GM23338 (cell line): ENCODE measurements at regions not wholly inside any gene's neighbourhood (a gene's known extent, or its start where the extent isn't known, plus 50 kb on each side); places are given as distances from the start of the nearest gene placed in this dataset.

ENCODE experiments used
- ATAC-seq: fragments of 200-7000 bp; cut with Tn5 transposase; 3 replicates; pipeline ENCODE4 v1.9.1; 2020
- DNase-seq: peaks from one replicate; pipeline ENCODE4 v3.0.0-alpha.2; 2015; ENCODE audit warnings: low spot score
- H2AFZ ChIP-seq: fragments of 200-600 bp; sonication (generic); 2 replicates; pipeline ENCODE4 v1.8.0; 2016; ENCODE audit warnings: antibody characterized with exemption, mild to moderate bottlenecking, moderate library complexity
- H3F3A ChIP-seq: fragments of 200-600 bp; sonication (generic); replicated peaks from 2 replicates; pipeline ENCODE4 v1.8.0; 2017; ENCODE audit warnings: antibody characterized with exemption, mixed run types, low read depth
- H3K27ac ChIP-seq: fragments of 200-600 bp; sonication (generic); 2 replicates; pipeline ENCODE4 v1.6.1; 2016; ENCODE audit warnings: low read depth
- H3K27me3 ChIP-seq: fragments of 200-600 bp; sonication (generic); 2 replicates; pipeline ENCODE4 v1.8.0; 2016; ENCODE audit warnings: mild to moderate bottlenecking, mixed run types, moderate library complexity; ENCODE audit not compliant: insufficient read depth
- H3K36me3 ChIP-seq: fragments of 200-600 bp; sonication (generic); 2 replicates; pipeline ENCODE4 v1.8.0; 2016; ENCODE audit warnings: mild to moderate bottlenecking; ENCODE audit not compliant: insufficient read depth
- H3K4me1 ChIP-seq: fragments of 200-600 bp; sonication (generic); 2 replicates; pipeline ENCODE4 v1.8.0; 2016; ENCODE audit warnings: mild to moderate bottlenecking, moderate library complexity; ENCODE audit not compliant: insufficient read depth
- H3K4me2 ChIP-seq: fragments of 200-600 bp; sonication (generic); 2 replicates; pipeline ENCODE4 v1.7.1; 2017; ENCODE audit warnings: mixed run types
- H3K4me3 ChIP-seq: fragments of 200-600 bp; sonication (generic); 2 replicates; pipeline ENCODE4 v1.6.1; 2016; ENCODE audit warnings: mixed run types
- H3K79me2 ChIP-seq: fragments of 200-600 bp; sonication (generic); replicated peaks from 2 replicates; pipeline ENCODE4 v1.8.0; 2017; ENCODE audit warnings: mild to moderate bottlenecking; ENCODE audit not compliant: insufficient read depth
- H3K9me2 ChIP-seq: fragments of 200-600 bp; sonication (generic); 2 replicates; pipeline ENCODE4 v1.8.0; 2017; ENCODE audit not compliant: insufficient read depth
- H4K20me1 ChIP-seq: fragments of 200-600 bp; sonication (generic); replicated peaks from 2 replicates; pipeline ENCODE4 v1.8.0; 2017; ENCODE audit warnings: mild to moderate bottlenecking; ENCODE audit not compliant: insufficient read depth
- H3K27ac Mint-ChIP-seq: 2 replicates; pipeline ENCODE4 v1.8.0; 2020; ENCODE audit warnings: inconsistent platforms, mild to moderate bottlenecking, moderate library complexity, mixed read lengths
- H3K27me3 Mint-ChIP-seq: 3 replicates; pipeline ENCODE4 v1.8.0; 2022; ENCODE audit warnings: low read depth, mild to moderate bottlenecking, moderate library complexity, mixed read lengths, inconsistent platforms; ENCODE audit not compliant: insufficient read depth, poor library complexity
- H3K36me3 Mint-ChIP-seq: 3 replicates; pipeline ENCODE4 v1.8.0; 2021; ENCODE audit warnings: low read depth, mild to moderate bottlenecking, inconsistent platforms, moderate library complexity, mixed read lengths
- H3K4me1 Mint-ChIP-seq: 3 replicates; pipeline ENCODE4 v1.8.0; 2020; ENCODE audit warnings: mild to moderate bottlenecking, inconsistent platforms, mixed read lengths
- H3K4me3 Mint-ChIP-seq: 3 replicates; pipeline ENCODE4 v1.8.0; 2021; ENCODE audit warnings: moderate library complexity, mild to moderate bottlenecking, inconsistent platforms, mixed read lengths
- H3K9me3 Mint-ChIP-seq: 3 replicates; pipeline ENCODE4 v1.8.0; 2020; ENCODE audit warnings: moderate library complexity, mild to moderate bottlenecking, inconsistent platforms, mixed read lengths
- CREB1 ChIP-seq: fragments of 250-450 bp; sonication (Bioruptor Pico); IDR thresholded peaks from 2 replicates; pipeline ENCODE4 v1.5.0; 2020; ENCODE audit warnings: low read depth, mild to moderate bottlenecking, moderate library complexity
- CTCF ChIP-seq, 2 experiments: fragments of 200-600 bp in 1 of 2; sonication (generic) in 1 of 2; conservative IDR thresholded peaks; 2 replicates each; pipeline versions ENCODE4 v1.5.1 to v1.6.1; 2016 to 2017; ENCODE audit warnings: antibody characterized with exemption in 2 of 2, low read depth in 2 of 2, mild to moderate bottlenecking in 2 of 2, moderate library complexity in 1 of 2
- ETS1 ChIP-seq: IDR thresholded peaks from 2 replicates; pipeline ENCODE4 v1.6.1; 2016; ENCODE audit warnings: antibody characterized with exemption
- EZH2 ChIP-seq: fragments of 200-600 bp; sonication (generic); IDR thresholded peaks from one replicate; pipeline ENCODE4 v1.8.0; 2017; ENCODE audit warnings: antibody characterized with exemption, mild to moderate bottlenecking, low read depth; ENCODE audit not compliant: unreplicated experiment
- EZH2phosphoT487 ChIP-seq: fragments of 200-600 bp; sonication (generic); IDR thresholded peaks from one replicate; pipeline ENCODE4 v1.8.1; 2018; ENCODE audit warnings: antibody characterized with exemption; ENCODE audit not compliant: unreplicated experiment
- STAT1 ChIP-seq: IDR thresholded peaks from one replicate; pipeline ENCODE4 v1.6.1; 2016; ENCODE audit warnings: antibody characterized with exemption; ENCODE audit not compliant: unreplicated experiment
- ZNF331 ChIP-seq: fragments of 250-450 bp; sonication (Bioruptor Pico); IDR thresholded peaks from 2 replicates; pipeline ENCODE4 v1.5.0; 2020; ENCODE audit warnings: low read depth, mild to moderate bottlenecking, moderate library complexity
- ZNF462 ChIP-seq: fragments of 250-450 bp; sonication (Bioruptor Pico); IDR thresholded peaks from 2 replicates; pipeline ENCODE4 v1.5.0; 2020; ENCODE audit warnings: mild to moderate bottlenecking, moderate library complexity

- TF ChIP-seq ZNF462 (CRISPR knock-in tag): no peak
- no peak for TF ChIP-seq ETS1
- no peak for TF ChIP-seq EZH2
- TF ChIP-seq CTCF (conservative IDR thresholded peaks at IDR 0.05; ENCODE audit: low read depth in 2 of 2): no peak
- TF ChIP-seq CREB1 (CRISPR knock-in tag): no peak
- TF ChIP-seq ZNF331: no peak
Observed at GRCh38 chr4:155010376-155010775, 198.1 kb upstream of the NPY2R start (continued).

- Histone ChIP-seq H3K4me2 (no peak overlapping the region), H4K20me1 (no peaks in the 10 kb centered on the region), H3K36me3 (no peaks in the 10 kb centered on the region), H3K79me2 (no peaks in the 10 kb centered on the region), H3K4me3 (no peak overlapping the region), H3F3A (no peaks in the 10 kb centered on the region), H3K9me2 (no peaks in the 10 kb centered on the region), H2AFZ (no peak overlapping the region), H3K4me1 (peaks cover 1% of the 10 kb centered on the region; the same call in 1 of the 2 replicates), H3K27me3 (no peaks in the 10 kb centered on the region), H3K27ac (no peak overlapping the region)
- Mint-ChIP-seq H3K9me3 (no peaks in the 10 kb centered on the region), H3K36me3 (no peaks in the 10 kb centered on the region), H3K4me3 (no peak overlapping the region), H3K27ac (no peak overlapping the region), H3K4me1 (no peaks in the 10 kb centered on the region), H3K27me3 (no peaks in the 10 kb centered on the region)
- TF ChIP-seq EZH2phosphoT487 (no peak), STAT1 (no peak)
- ATAC-seq (no peak), DNase-seq (no peak)
Observed at GRCh38 chr4:155011163-155011780, 197.2 kb upstream of the NPY2R start.
